Thoracic aorta (tissue), 2 donors: ENCODE measurements at regions not wholly inside any gene's neighbourhood (a gene's known extent, or its start where the extent isn't known, plus 50 kb on each side); places are given as distances from the start of the nearest gene placed in this dataset.

Experiments used
- ATAC-seq: fragments of 150-250 bp; one replicate; pipeline ENCODE4 v1.8.0; 2017; ENCODE audit warnings: low read depth; ENCODE audit not compliant: insufficient number of reproducible peaks, low FRiP score
- DNase-seq: peaks from one replicate; pipeline ENCODE4 v3.0.0-alpha.2; 2020; ENCODE audit warnings: low spot score
- H3K27ac ChIP-seq, 2 donors: fragments of 200-600 bp; sonication (generic); 1 replicate in 1 of 2; 2 replicates in 1 of 2; pipeline ENCODE4 v1.5.1; 2016; ENCODE audit warnings: mild to moderate bottlenecking in 2 of 2, moderate library complexity in 2 of 2
- H3K27me3 ChIP-seq: fragments of 200-600 bp; sonication (generic); replicated peaks from 2 replicates; pipeline ENCODE4 v1.6.0; 2016; ENCODE audit warnings: mild to moderate bottlenecking; ENCODE audit not compliant: insufficient read depth
- H3K36me3 ChIP-seq: fragments of 200-600 bp; sonication (generic); one replicate; pipeline ENCODE4 v1.5.1; 2016
- H3K4me1 ChIP-seq, 2 donors: fragments of 200-600 bp; sonication (generic); 1 replicate in 1 of 2; 2 replicates in 1 of 2; pipeline versions ENCODE4 v1.5.1 to v1.6.0; 2016; ENCODE audit warnings: low read depth in 2 of 2, mild to moderate bottlenecking in 1 of 2; ENCODE audit not compliant: control insufficient read depth in 1 of 2
- H3K4me3 ChIP-seq: fragments of 200-600 bp; sonication (generic); 2 replicates; pipeline ENCODE4 v1.5.1; 2016; ENCODE audit warnings: mild to moderate bottlenecking
- H3K9me3 ChIP-seq: fragments of 200-600 bp; sonication (generic); 2 replicates; pipeline ENCODE4 v1.5.1; 2016
- CTCF ChIP-seq: fragments of 200-600 bp; sonication (generic); IDR thresholded peaks from one replicate; pipeline ENCODE4 v1.5.1; 2019; ENCODE audit warnings: antibody characterized with exemption

DNA sequence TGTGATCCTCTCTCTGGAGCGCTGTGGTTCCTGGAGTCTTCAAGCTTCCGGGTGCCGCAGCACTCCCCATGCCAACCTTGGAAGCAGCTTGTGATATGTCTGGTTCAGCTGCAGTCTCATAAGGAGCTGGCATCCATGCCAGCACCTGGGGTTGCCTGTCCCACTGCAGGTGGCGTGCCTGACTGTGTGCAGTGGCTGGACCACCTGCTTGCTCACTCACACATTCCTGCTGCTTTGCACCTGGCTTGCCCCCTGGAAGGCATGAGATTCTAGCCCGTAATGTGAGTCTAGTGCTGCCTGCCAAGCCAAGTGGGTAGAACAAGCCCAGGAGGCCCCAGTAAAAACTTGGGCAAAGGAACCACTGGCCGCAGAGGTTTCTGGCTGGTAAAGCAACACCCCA, 687.2 kb upstream of the AADAT start:
- Histone ChIP-seq H3K27ac (no peak overlapping the region), H3K36me3 (no peaks in the 10 kb centered on the region), H3K27me3 (no peaks in the 10 kb centered on the region), H3K4me1 (no peaks in the 10 kb centered on the region), H3K9me3 (no peaks in the 10 kb centered on the region), H3K4me3 (no peak overlapping the region)
- no peak for ATAC-seq
- no peak for TF ChIP-seq CTCF
- no peak for DNase-seq

- Histone ChIP-seq H3K27ac (no peak overlapping the region), H3K9me3 (no peaks in the 10 kb centered on the region), H3K4me1 (no peaks in the 10 kb centered on the region), H3K4me3 (no peak overlapping the region), H3K36me3 (no peaks in the 10 kb centered on the region), H3K27me3 (no peaks in the 10 kb centered on the region)
- DNase-seq (no peak), ATAC-seq (no peak)
- TF ChIP-seq CTCF: no peak
These were observed 686.1 kb upstream of the AADAT start for GRCh38 chr4:170775851-170776250.

- ATAC-seq (no peak), DNase-seq (no peak)
- Histone ChIP-seq H3K36me3 (no peaks in the 10 kb centered on the region), H3K4me3 (no peak overlapping the region), H3K27me3 (no peaks in the 10 kb centered on the region), H3K4me1 (no peaks in the 10 kb centered on the region), H3K27ac (no peak overlapping the region), H3K9me3 (no peaks in the 10 kb centered on the region)
- no peak for TF ChIP-seq CTCF
These were observed 684.0 kb upstream of the AADAT start for GRCh38 chr4:170773709-170774273.

DNA sequence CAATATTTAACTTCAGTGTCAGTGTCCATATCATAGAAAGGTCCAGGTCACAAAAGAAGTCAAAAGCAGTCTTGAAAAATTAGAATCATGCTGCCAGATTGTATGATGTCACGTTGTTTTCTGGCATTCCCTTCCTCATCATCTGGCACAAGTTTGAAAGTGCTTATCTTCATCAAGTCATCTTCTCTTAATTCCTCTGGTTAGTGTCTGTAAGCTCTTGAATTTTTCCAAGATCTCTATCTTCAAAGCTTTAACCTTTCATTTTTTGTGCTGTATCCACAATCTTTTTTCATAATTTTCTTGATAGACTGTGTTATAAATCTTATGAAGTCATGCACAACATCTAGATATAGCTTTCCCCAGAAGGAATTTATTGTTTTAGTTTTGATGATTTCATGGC, 682.7 kb upstream of the AADAT start:
- Histone ChIP-seq H3K27me3 (no peaks in the 10 kb centered on the region), H3K4me1 (no peaks in the 10 kb centered on the region), H3K9me3 (no peaks in the 10 kb centered on the region), H3K4me3 (no peak overlapping the region), H3K27ac (no peak overlapping the region), H3K36me3 (no peaks in the 10 kb centered on the region)
- no peak for TF ChIP-seq CTCF
- no peak for ATAC-seq
- DNase-seq: no peak

- Histone ChIP-seq H3K27me3 (no peaks in the 10 kb centered on the region), H3K4me1 (no peaks in the 10 kb centered on the region), H3K9me3 (no peaks in the 10 kb centered on the region), H3K36me3 (no peaks in the 10 kb centered on the region), H3K4me3 (no peak overlapping the region), H3K27ac (no peak overlapping the region)
- DNase-seq (no peak), ATAC-seq (no peak)
- no peak for TF ChIP-seq CTCF
These were observed 680.9 kb upstream of the AADAT start for GRCh38 chr4:170770664-170771063.
